Mesendoderm (in vitro differentiated cells): ENCODE measurements at regions not wholly inside any gene's neighbourhood (a gene's known extent, or its start where the extent isn't known, plus 50 kb on each side); places are given as distances from the start of the nearest gene placed in this dataset.

Experiments used
- DNase-seq: peaks from one replicate; pipeline ENCODE4 v3.0.0; 2013
- H2AK5ac ChIP-seq: 2 replicates; pipeline ENCODE4 v1.6.1; 2013; ENCODE audit warnings: low read length, inconsistent platforms
- H2BK120ac ChIP-seq: 2 replicates; pipeline ENCODE4 v1.6.1; 2013; ENCODE audit warnings: low read depth, mild to moderate bottlenecking, low read length, moderate library complexity, mixed read lengths
- H2BK15ac ChIP-seq: replicated peaks from 2 replicates; pipeline ENCODE4 v1.6.1; 2013; ENCODE audit warnings: low read depth, mild to moderate bottlenecking, moderate library complexity
- H2BK5ac ChIP-seq: 2 replicates; pipeline ENCODE4 v1.6.1; 2013; ENCODE audit warnings: low read length, inconsistent platforms
- H3K18ac ChIP-seq: 2 replicates; pipeline ENCODE4 v1.6.1; 2013; ENCODE audit warnings: mild to moderate bottlenecking, low read length, mixed read lengths
- H3K23ac ChIP-seq: one replicate; pipeline ENCODE4 v1.6.1; 2013; ENCODE audit warnings: low read length
- H3K27ac ChIP-seq: 2 replicates; pipeline ENCODE4 v1.5.1; 2013; ENCODE audit warnings: low read depth, mild to moderate bottlenecking, inconsistent platforms, low read length, moderate library complexity
- H3K27me3 ChIP-seq: 2 replicates; pipeline ENCODE4 v1.6.1; 2013; ENCODE audit warnings: low read length, control low read depth, mild to moderate bottlenecking, inconsistent platforms; ENCODE audit not compliant: insufficient read depth, poor library complexity
- H3K36me3 ChIP-seq: 2 replicates; pipeline ENCODE4 v1.6.1; 2013; ENCODE audit warnings: low read length, inconsistent platforms; ENCODE audit not compliant: control insufficient read depth, insufficient read depth
- H3K4ac ChIP-seq: one replicate; pipeline ENCODE4 v1.6.1; 2013; ENCODE audit warnings: low read depth, mild to moderate bottlenecking, low read length, moderate library complexity
- H3K4me1 ChIP-seq: 2 replicates; pipeline ENCODE4 v1.6.1; 2013; ENCODE audit warnings: low read depth, low read length, inconsistent platforms; ENCODE audit not compliant: control insufficient read depth
- H3K4me2 ChIP-seq: 2 replicates; pipeline ENCODE4 v1.6.1; 2013; ENCODE audit warnings: low read length
- H3K4me3 ChIP-seq: 2 replicates; pipeline ENCODE4 v1.5.1; 2013; ENCODE audit warnings: mild to moderate bottlenecking, low read length
- H3K56ac ChIP-seq: one replicate; pipeline ENCODE4 v1.6.1; 2013; ENCODE audit warnings: low read length
- H3K79me1 ChIP-seq: 2 replicates; pipeline ENCODE4 v1.6.1; 2013; ENCODE audit warnings: low read length, inconsistent platforms
- H3K79me2 ChIP-seq: 2 replicates; pipeline ENCODE4 v1.6.1; 2013; ENCODE audit warnings: mild to moderate bottlenecking, low read length; ENCODE audit not compliant: control insufficient read depth, insufficient read depth
- H3K9ac ChIP-seq: 2 replicates; pipeline ENCODE4 v1.6.1; 2013; ENCODE audit warnings: low read length, inconsistent platforms
- H4K5ac ChIP-seq: one replicate; pipeline ENCODE4 v1.6.1; 2013; ENCODE audit warnings: low read length
- H4K8ac ChIP-seq: one replicate; pipeline ENCODE4 v1.6.1; 2013; ENCODE audit warnings: low read depth, mild to moderate bottlenecking, control low read depth, low read length, moderate library complexity
- WGBS: extraction: QIAGEN DNeasy Blood & Tissue Kit; methylation state at CpG from one replicate; pipeline ENCODE4 v1.1.7; 2013; ENCODE audit warnings: low lambda C conversion rate, missing lambda C conversion rate; ENCODE audit not compliant: insufficient coverage; ENCODE audit errors: extremely low coverage; 5-methylcytosine and 5-hydroxymethylcytosine counted together

DNA sequence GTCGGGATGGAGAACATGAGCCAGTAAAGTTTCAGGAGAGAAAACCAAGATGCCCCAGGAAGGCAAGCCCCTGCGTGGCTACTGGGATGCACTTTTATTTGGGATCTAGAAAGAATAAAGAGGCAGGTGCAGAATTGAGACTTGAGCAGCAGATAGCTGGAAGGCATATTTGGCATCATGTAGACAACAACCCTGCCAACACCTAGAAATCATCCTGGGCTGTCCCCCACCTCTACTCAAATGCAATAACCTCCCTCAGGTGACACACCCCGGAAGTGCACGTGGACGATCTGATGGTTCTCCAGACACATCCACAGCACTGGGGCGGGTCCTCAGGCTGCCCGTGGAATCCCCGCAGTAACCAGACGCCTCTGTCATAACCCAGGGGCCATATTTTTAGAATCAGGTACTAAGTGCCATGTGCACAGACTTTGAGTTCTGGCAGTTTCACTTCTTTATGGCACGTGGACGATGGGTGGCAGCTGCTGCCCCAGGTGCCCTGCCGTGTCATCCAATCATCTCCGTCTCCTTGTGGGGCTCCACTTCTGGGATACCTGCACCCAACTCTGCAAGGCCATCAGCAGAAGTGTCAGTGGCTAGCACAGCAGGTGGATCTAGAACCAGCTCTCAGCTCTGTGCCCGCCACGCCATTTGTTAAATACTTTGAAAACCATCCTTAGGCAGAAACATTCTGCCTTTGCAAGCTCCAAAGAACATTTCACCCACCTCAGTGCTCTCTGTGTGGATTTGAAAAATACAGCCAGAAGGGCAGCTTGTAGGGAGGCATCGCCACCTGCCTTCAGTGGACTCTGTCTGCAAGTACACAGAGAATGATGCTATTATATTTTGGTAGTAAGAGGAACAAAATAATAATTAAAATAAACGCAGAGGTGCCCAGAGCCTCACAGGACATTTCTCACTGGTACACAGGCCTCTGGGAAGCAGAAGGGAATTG is 771.7 kb upstream of the TMEM132C start:
- H4K8ac ChIP-seq = no peak overlapping the region
- no peak overlapping the region for H2BK15ac ChIP-seq
- no peak overlapping the region for H3K4me2 ChIP-seq
- H3K9ac ChIP-seq = no peak overlapping the region
- no CpG with 5 or more reads among the region's 17 CpGs for WGBS
- H3K4me3 ChIP-seq = no peak overlapping the region
- H3K79me1 ChIP-seq = no peaks in the 10 kb centered on the region
- no peak overlapping the region for H2BK120ac ChIP-seq
- no peak overlapping the region for H3K27ac ChIP-seq
- no peaks in the 10 kb centered on the region for H3K4me1 ChIP-seq
- no peak overlapping the region for H2BK5ac ChIP-seq
- no peaks in the 10 kb centered on the region for H3K79me2 ChIP-seq
- no peak overlapping the region for H3K18ac ChIP-seq
- no peak overlapping the region for H4K5ac ChIP-seq
- DNase-seq = no peak
- H3K36me3 ChIP-seq = no peaks in the 10 kb centered on the region
- no peak overlapping the region for H3K23ac ChIP-seq
- H3K4ac ChIP-seq = no peak overlapping the region
- H3K27me3 ChIP-seq = no peaks in the 10 kb centered on the region
- no peak overlapping the region for H2AK5ac ChIP-seq
- H3K56ac ChIP-seq = no peak overlapping the region

DNA sequence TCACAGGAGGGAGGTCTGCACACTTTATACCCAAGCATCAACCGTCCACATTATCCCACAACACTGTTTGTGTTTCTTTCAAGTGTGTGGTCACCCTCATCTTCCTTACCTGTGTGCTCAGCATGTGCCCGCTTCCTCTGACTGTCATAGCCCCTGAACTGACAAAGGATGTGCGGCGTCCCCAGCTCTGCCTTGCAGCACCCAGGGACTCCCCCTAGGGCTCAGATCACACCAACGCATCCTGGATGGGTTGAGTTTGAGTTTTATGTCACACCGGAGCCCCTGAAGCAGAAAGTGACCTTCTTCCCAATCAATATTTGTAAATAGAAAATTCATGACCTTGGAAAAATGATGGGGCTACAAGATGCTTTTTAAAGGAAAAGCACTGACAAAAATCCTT is 770.7 kb upstream of the TMEM132C start:
- Histone ChIP-seq H3K4me3 (no peak overlapping the region), H2BK120ac (no peak overlapping the region), H3K79me1 (no peaks in the 10 kb centered on the region), H4K5ac (no peak overlapping the region), H3K27ac (no peak overlapping the region), H2AK5ac (no peak overlapping the region), H3K36me3 (no peaks in the 10 kb centered on the region), H3K9ac (no peak overlapping the region), H3K27me3 (no peaks in the 10 kb centered on the region), H3K4me2 (no peak overlapping the region), H2BK5ac (no peak overlapping the region), H3K56ac (no peak overlapping the region), H4K8ac (no peak overlapping the region), H3K4ac (no peak overlapping the region), H3K79me2 (no peaks in the 10 kb centered on the region), H2BK15ac (no peak overlapping the region), H3K4me1 (no peaks in the 10 kb centered on the region), H3K23ac (no peak overlapping the region), H3K18ac (no peak overlapping the region)
- no CpG with 5 or more reads among the region's 6 CpGs for WGBS
- DNase-seq = peak; percentile 45

DNA sequence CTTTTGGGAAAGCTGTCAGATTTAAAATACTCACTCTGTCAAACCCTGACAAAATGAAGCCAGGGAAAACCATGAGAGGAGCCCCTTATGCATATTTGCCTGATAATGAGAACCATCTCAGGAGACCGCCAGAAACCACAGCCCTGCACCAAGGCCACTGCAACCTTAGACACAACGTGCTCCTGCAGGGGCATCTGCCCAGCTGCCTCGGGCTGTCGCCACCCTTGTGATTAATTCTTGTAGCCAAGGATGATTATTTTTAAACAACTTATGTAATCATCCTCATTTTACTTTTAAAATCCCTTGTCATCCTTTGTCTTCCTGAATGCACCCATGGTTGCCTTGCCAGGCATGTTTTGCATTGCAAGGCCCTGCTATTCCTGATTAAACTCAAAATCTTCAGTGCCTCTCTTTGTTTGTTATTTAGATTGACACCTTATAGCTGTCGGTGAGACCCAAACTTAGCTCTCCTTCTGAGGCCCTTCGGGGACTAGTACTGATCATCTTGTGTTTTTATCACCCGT is 766.4 kb upstream of the TMEM132C start:
- no peak for DNase-seq
- no peak overlapping the region for H3K56ac ChIP-seq
- H4K5ac ChIP-seq = no peak overlapping the region
- no peaks in the 10 kb centered on the region for H3K79me1 ChIP-seq
- no peak overlapping the region for H3K4me3 ChIP-seq
- no peak overlapping the region for H3K18ac ChIP-seq
- peaks cover 3% of the 10 kb centered on the region for H3K4me1 ChIP-seq
- H2BK120ac ChIP-seq = peak overlapping the region; percentile 64
- no peaks in the 10 kb centered on the region for H3K79me2 ChIP-seq
- H2BK5ac ChIP-seq = no peak overlapping the region
- no peaks in the 10 kb centered on the region for H3K36me3 ChIP-seq
- H4K8ac ChIP-seq = no peak overlapping the region
- no peak overlapping the region for H3K4ac ChIP-seq
- no peak overlapping the region for H2AK5ac ChIP-seq
- H3K27ac ChIP-seq = no peak overlapping the region
- WGBS = no CpG with 5 or more reads among the region's 7 CpGs
- H3K23ac ChIP-seq = no peak overlapping the region
- H2BK15ac ChIP-seq = no peak overlapping the region
- H3K27me3 ChIP-seq = no peaks in the 10 kb centered on the region
- H3K4me2 ChIP-seq = no peak overlapping the region
- H3K9ac ChIP-seq = no peak overlapping the region

DNA sequence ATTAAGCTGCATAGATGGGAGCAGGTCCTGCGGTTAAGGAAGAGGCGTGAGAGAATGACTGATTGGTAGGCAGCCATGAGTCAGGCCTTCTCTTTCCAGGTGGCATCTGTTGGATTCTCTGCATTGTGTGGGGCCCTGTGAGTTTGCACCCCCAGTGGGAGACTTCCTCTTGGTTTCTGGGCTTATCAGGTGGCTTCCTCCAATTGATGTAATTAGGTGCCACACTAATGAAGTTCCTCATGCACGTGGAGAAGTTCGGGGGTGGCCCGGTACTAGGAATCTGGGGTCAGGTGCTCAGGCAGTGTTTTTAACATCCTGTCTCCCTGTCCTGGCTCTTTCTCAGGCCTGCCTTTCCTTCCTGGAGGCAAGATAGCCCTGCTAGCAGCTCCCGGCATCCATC is 765.1 kb upstream of the TMEM132C start:
- Histone ChIP-seq H3K4me1 (peaks cover 3% of the 10 kb centered on the region), H3K4me2 (no peak overlapping the region)

DNA sequence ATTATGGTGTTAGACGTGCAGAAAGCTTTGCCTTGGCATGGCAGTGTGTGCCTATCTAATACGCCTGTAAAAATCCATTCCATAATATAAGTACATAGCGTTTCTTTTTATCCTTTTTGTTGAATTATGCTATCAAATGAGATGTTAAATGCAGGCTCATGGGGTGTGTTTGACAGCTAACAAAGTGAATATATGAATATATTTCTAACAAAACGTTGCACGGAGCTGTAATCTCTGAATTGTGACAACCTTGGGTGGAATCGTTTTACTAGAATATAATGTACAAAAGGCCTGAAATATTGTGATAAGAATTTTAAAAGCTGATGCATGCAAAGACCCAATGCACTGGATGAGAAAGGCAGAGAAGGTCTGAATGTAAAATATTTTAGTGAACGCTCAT is 763.7 kb upstream of the TMEM132C start:
- H3K18ac ChIP-seq = no peak overlapping the region
- no peak overlapping the region for H3K4ac ChIP-seq
- no peak overlapping the region for H4K8ac ChIP-seq
- no peak overlapping the region for H3K4me3 ChIP-seq
- DNase-seq = no peak
- H2BK15ac ChIP-seq = no peak overlapping the region
- H3K79me2 ChIP-seq = no peaks in the 10 kb centered on the region
- H4K5ac ChIP-seq = no peak overlapping the region
- H3K79me1 ChIP-seq = no peaks in the 10 kb centered on the region
- no peak overlapping the region for H3K27ac ChIP-seq
- no peak overlapping the region for H3K4me2 ChIP-seq
- H2AK5ac ChIP-seq = peak overlapping the region; percentile 27
- peak overlapping the region; percentile 31 for H3K56ac ChIP-seq
- peaks cover 3% of the 10 kb centered on the region for H3K4me1 ChIP-seq
- no peaks in the 10 kb centered on the region for H3K36me3 ChIP-seq
- H3K23ac ChIP-seq = no peak overlapping the region
- H2BK120ac ChIP-seq = no peak overlapping the region
- H2BK5ac ChIP-seq = no peak overlapping the region
- WGBS = no CpG with 5 or more reads among the region's 7 CpGs
- H3K27me3 ChIP-seq = no peaks in the 10 kb centered on the region
- H3K9ac ChIP-seq = no peak overlapping the region

More for the DNA sequence above, 765.1 kb upstream of the TMEM132C start:
- Histone ChIP-seq H3K27me3 (no peaks in the 10 kb centered on the region), H3K36me3 (no peaks in the 10 kb centered on the region), H3K27ac (peak overlapping the region; percentile 73), H4K8ac (no peak overlapping the region), H2AK5ac (no peak overlapping the region), H3K23ac (no peak overlapping the region), H3K4ac (no peak overlapping the region), H2BK5ac (peak overlapping the region; percentile 64), H3K9ac (no peak overlapping the region), H3K4me3 (no peak overlapping the region), H4K5ac (no peak overlapping the region), H3K79me2 (no peaks in the 10 kb centered on the region), H2BK120ac (no peak overlapping the region), H2BK15ac (no peak overlapping the region), H3K79me1 (no peaks in the 10 kb centered on the region), H3K56ac (peak overlapping the region; percentile 42), H3K18ac (peak overlapping the region; percentile 4)
- WGBS = no CpG with 5 or more reads among the region's 6 CpGs
- DNase-seq = peak; percentile 86
